Stimulated activated naive CD8-positive, alpha-beta T cell treated with anti-CD3 and anti-CD28 coated beads, Interleukin-15, Interleukin-2, amounts not matched to agents 100 ng/mL and 50 ng/mL, for 24 hours (primary cell): ENCODE measurements at regions not wholly inside any gene's neighbourhood (a gene's known extent, or its start where the extent isn't known, plus 50 kb on each side); places are given as distances from the start of the nearest gene placed in this dataset.
"Not testable (repeated sequence)": the region's sequence is repeated elsewhere in the genome, so short reads cannot be mapped to it uniquely, and the experiment has no call there.

Experiments used
- H3K27ac Mint-ChIP-seq: one replicate; pipeline ENCODE4 v1.8.0; 2021; ENCODE audit warnings: mild to moderate bottlenecking, mixed read lengths
- H3K27me3 Mint-ChIP-seq: one replicate; pipeline ENCODE4 v1.8.0; 2021; ENCODE audit warnings: mixed read lengths
- H3K36me3 Mint-ChIP-seq: one replicate; pipeline ENCODE4 v1.8.0; 2021; ENCODE audit warnings: low read depth, mixed read lengths
- H3K4me1 Mint-ChIP-seq: one replicate; pipeline ENCODE4 v1.8.0; 2021; ENCODE audit warnings: low read depth, mixed read lengths
- H3K4me3 Mint-ChIP-seq: one replicate; pipeline ENCODE4 v1.8.0; 2021; ENCODE audit warnings: mild to moderate bottlenecking, mixed read lengths
- H3K9me3 Mint-ChIP-seq: one replicate; pipeline ENCODE4 v1.8.0; 2021; ENCODE audit warnings: mixed read lengths

DNA sequence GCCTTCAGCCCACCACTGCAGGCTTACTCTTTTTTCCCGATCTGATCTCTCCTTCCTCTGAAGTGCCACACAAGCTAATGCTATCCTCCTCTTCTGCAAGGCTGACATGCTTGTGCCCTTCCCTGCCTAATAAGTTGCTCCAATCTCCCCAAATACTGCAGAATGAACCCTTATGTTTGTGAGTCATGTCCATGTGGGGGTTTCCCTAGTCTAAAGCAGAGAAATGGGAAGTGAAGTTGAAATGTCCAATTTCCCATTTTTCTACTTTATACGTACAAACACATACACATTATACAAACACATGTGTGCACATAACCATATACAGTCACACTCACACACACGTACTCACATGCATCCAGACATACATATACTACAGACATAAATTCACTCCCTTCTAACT lies 288.1 kb upstream of the CELF4 start:
- no peaks in the 10 kb centered on the region for H3K36me3 Mint-ChIP-seq
- no peak overlapping the region for H3K4me3 Mint-ChIP-seq
- no peak overlapping the region for H3K27ac Mint-ChIP-seq
- H3K27me3 Mint-ChIP-seq, result no peaks in the 10 kb centered on the region
- H3K4me1 Mint-ChIP-seq, result no peaks in the 10 kb centered on the region
- H3K9me3 Mint-ChIP-seq, result peaks cover 13% of the 10 kb centered on the region

- Mint-ChIP-seq H3K4me1 (no peaks in the 10 kb centered on the region), H3K4me3 (no peak overlapping the region), H3K9me3 (peaks cover 13% of the 10 kb centered on the region), H3K27me3 (no peaks in the 10 kb centered on the region), H3K27ac (no peak overlapping the region), H3K36me3 (no peaks in the 10 kb centered on the region)
Measured at GRCh38 chr18:37852464-37852863, 286.9 kb upstream of the CELF4 start.

DNA sequence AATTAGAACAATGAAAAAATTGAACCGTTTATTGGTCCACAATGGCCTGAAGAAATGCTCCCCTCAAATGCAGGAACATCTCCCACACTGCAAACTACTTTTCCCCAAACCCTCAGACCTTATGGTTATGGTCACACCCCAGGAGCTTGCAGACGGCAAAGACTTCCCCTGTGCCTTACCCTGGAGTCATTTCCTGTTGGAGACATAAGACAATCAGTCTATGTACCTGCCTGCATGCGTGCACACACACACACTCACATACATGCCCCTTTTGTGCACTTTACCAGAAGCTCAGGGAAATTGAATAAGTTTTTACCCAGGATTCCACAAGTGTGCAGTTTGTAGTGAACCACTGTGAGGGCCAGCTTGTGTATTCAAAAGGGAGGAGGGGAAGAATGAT lies 281.9 kb upstream of the CELF4 start:
- Mint-ChIP-seq H3K4me3 (no peak overlapping the region), H3K36me3 (no peaks in the 10 kb centered on the region), H3K9me3 (peaks cover 3% of the 10 kb centered on the region), H3K4me1 (no peaks in the 10 kb centered on the region), H3K27me3 (no peaks in the 10 kb centered on the region), H3K27ac (no peak overlapping the region)

DNA sequence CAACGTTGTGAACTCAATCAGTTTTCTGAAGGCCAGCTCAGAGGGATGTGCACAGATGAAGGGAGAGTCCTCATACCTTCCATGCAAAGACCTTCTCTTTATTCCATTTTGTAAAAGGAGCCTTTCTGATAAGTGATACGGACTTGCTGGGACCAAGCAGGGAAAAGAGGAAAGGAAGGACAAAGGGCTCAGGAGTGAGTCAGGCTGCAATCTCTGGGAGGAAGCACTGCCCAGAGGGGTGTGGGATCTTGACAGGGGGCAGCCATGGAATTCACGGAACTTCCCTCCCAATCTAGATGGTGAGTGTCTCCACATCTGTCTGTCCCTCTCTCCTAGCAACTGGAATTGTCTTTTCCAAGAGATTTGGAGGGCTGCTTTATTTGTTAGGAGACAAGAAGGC lies 281.4 kb upstream of the CELF4 start:
- no peaks in the 10 kb centered on the region for H3K4me1 Mint-ChIP-seq
- H3K4me3 Mint-ChIP-seq, result no peak overlapping the region
- no peaks in the 10 kb centered on the region for H3K36me3 Mint-ChIP-seq
- no peak overlapping the region for H3K27ac Mint-ChIP-seq
- peaks cover 3% of the 10 kb centered on the region for H3K9me3 Mint-ChIP-seq
- H3K27me3 Mint-ChIP-seq, result no peaks in the 10 kb centered on the region

DNA sequence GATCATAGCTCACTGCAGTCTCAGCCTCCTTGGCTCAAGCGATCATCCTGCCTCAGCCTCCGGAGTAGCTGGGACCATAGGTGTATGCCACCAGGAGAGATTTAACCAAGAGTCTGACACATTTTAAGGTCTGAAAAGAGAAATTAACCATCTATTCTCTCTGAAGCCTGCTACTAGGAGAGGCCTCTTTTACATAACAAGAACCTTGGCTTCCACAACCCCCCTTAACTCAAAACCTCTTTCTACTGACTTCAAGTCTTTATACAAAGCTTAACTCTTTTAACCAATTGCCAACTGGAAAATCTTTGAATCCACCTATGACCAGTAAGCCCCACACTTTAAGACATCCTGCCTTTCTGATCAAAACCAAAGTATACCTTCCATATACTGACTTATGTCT lies 279.9 kb upstream of the CELF4 start:
- Mint-ChIP-seq H3K4me1 (no peaks in the 10 kb centered on the region), H3K9me3 (peaks cover 3% of the 10 kb centered on the region), H3K27ac (no peak overlapping the region), H3K27me3 (no peaks in the 10 kb centered on the region), H3K4me3 (no peak overlapping the region), H3K36me3 (no peaks in the 10 kb centered on the region)

- Mint-ChIP-seq H3K9me3 (peaks cover 3% of the 10 kb centered on the region), H3K36me3 (no peaks in the 10 kb centered on the region), H3K4me1 (no peaks in the 10 kb centered on the region), H3K27ac (no peak overlapping the region), H3K27me3 (no peaks in the 10 kb centered on the region), H3K4me3 (no peak overlapping the region)
Measured at GRCh38 chr18:37844209-37844970, 278.8 kb upstream of the CELF4 start.

DNA sequence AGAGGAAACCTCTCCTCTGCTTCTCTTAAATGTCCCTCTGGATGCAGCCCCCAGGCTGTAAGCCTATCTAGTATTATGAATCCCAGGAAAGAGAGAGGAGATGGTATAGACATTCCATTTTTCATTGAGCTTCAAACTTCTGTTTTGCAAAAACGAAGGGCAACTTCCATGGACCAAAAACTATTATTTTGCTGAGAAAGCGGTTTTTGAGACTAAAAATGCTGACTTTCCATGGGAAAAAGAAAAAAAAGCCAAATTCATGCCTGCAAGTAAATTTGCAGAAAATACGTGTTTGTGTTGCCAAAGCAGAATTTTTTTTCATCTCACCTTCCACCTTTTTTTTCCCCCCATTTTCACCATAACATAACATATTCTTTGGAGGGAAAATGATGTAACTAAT lies 272.5 kb upstream of the CELF4 start:
- no peaks in the 10 kb centered on the region for H3K4me1 Mint-ChIP-seq

DNA sequence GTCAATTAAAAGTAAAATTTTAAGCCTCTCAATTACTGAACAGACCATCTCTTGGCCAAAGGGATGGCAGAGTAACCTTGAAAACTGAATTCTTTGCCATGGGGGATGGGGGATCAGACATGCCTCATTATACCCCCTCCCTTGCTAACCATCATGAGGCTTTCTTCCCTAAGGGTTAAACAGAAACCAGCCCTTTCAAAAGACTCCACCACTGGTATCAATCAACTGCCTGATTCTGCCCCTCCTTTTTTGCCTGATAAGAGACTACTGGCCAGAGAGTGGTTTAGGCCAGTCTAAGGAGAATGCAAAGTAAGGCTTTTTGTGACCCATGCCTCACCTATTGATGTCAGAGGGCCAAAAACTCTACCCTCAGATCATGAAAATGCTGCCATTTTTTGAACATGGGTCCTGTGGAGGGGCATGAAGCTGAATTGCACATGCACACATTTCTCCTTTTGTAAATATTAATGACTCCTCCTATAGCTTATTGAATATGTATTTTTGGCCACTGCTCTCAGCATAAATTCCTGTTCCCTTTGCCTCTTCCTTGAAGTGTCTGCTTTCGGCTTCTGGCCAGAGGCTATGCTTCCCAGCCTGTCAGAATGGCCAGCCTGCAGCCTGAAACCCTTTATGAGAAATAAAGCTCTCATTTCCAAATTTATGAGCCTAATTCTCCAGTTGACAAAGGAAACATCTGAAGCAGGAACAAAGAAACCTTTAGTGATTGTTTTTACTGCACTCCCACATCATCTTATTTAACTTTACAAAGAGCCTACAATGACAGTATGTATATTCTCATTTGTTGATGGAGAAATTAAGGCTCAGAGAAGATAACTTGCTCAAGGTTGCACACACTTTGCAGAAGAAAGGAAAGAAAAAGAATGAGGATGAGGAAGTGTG lies 270.7 kb upstream of the CELF4 start:
- no peaks in the 10 kb centered on the region for H3K27me3 Mint-ChIP-seq
- no peaks in the 10 kb centered on the region for H3K36me3 Mint-ChIP-seq
- no peak overlapping the region for H3K27ac Mint-ChIP-seq
- peaks cover 3% of the 10 kb centered on the region for H3K9me3 Mint-ChIP-seq
- H3K4me3 Mint-ChIP-seq, result no peak overlapping the region
- no peaks in the 10 kb centered on the region for H3K4me1 Mint-ChIP-seq

More for the DNA sequence above, 272.5 kb upstream of the CELF4 start:
- Mint-ChIP-seq H3K36me3 (no peaks in the 10 kb centered on the region), H3K27ac (no peak overlapping the region), H3K4me3 (no peak overlapping the region), H3K9me3 (peaks cover 3% of the 10 kb centered on the region), H3K27me3 (no peaks in the 10 kb centered on the region)

DNA sequence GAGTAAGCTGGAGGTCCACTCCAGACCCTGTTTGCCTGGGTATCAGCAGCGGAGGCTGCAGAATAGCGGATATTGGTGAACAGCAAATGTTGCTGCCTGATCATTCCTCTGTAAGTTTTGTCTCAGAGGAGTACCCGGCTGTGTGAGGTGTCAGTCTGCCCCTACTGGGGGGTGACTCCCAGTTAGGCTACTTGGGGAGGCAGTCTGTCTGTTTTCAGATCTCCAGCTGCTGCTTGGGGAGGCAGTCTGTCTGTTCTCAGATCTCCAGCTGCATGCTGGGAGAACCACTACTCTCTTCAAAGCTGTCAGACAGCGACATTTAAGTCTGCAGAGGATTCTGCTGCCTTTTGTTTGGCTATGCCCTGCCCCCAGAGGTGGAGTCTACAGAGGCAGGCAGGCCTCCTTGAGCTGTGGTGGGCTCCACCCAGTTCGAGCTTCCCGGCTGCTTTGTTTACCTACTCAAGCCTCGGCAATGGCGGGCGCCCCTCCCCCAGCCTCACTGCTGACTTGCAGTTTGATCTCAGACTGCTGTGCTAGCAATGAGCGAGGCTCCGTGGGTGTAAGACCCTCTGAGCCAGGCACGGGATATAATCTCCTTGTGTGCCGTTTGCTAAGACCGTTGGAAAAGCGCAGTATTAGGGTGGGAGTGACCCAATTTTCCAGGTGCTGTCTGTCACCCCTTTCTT lies 266.6 kb upstream of the CELF4 start:
- H3K36me3 Mint-ChIP-seq, H3K4me3 Mint-ChIP-seq, H3K27ac Mint-ChIP-seq, H3K4me1 Mint-ChIP-seq, H3K27me3 Mint-ChIP-seq, H3K9me3 Mint-ChIP-seq: not testable (repeated sequence)

DNA sequence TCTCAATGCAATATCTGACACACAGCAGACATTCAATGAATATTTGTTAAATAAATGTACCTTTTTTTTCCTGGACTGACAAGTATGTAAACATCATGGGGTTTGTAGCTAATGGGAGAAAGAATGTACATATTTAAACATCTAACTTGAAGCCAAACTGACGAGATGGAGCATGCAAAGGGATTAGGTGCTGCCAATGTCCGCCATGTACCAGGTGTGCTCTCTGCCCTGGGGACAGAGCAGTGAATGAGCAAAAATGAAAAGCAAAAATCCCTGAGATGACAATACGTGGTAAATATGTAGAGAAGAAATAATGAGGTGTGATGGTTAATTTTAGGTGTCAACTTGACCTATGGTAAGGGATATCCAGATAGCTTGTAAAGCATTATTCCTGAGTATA lies 247.4 kb upstream of the CELF4 start:
- H3K4me3 Mint-ChIP-seq, result no peak overlapping the region
- no peaks in the 10 kb centered on the region for H3K36me3 Mint-ChIP-seq
- H3K4me1 Mint-ChIP-seq, result no peaks in the 10 kb centered on the region
- no peak overlapping the region for H3K27ac Mint-ChIP-seq
- no peaks in the 10 kb centered on the region for H3K27me3 Mint-ChIP-seq
- peaks cover 22% of the 10 kb centered on the region for H3K9me3 Mint-ChIP-seq

GRCh38 chr18:37805773-37806404 lies 240.3 kb upstream of the CELF4 start:
- no peaks in the 10 kb centered on the region for H3K4me1 Mint-ChIP-seq
- no peak overlapping the region for H3K27ac Mint-ChIP-seq
- H3K4me3 Mint-ChIP-seq, result no peak overlapping the region
- no peaks in the 10 kb centered on the region for H3K27me3 Mint-ChIP-seq
- H3K36me3 Mint-ChIP-seq, result no peaks in the 10 kb centered on the region
- peaks cover 21% of the 10 kb centered on the region for H3K9me3 Mint-ChIP-seq

GRCh38 chr18:37796823-37797349 lies 231.3 kb upstream of the CELF4 start:
- no peak overlapping the region for H3K4me3 Mint-ChIP-seq
- no peak overlapping the region for H3K27ac Mint-ChIP-seq
- H3K36me3 Mint-ChIP-seq, result no peaks in the 10 kb centered on the region

DNA sequence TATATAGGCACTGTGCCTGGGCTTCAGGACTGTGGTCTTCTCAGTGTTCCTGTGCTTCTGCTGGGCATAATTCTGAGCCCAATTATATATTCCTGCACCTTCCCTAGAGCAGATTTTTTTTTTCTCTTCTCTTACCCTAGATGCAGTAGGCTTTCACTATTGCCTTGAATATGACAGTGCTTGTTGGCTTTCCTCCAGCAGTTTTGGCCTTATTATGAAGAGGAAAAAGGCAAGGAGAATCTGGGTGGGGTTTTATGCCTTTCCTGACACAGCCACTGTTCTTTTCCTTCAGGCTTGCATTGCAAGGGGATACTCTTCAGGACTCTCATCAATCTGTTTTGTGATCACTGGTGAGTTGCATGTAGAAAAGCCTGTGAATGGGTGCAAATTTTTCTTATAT lies 221.9 kb upstream of the CELF4 start:
- Mint-ChIP-seq H3K36me3 (no peaks in the 10 kb centered on the region), H3K27me3 (no peaks in the 10 kb centered on the region), H3K27ac (no peak overlapping the region), H3K4me3 (no peak overlapping the region), H3K4me1 (no peaks in the 10 kb centered on the region), H3K9me3 (no peaks in the 10 kb centered on the region)

More at GRCh38 chr18:37796823-37797349, 231.3 kb upstream of the CELF4 start:
- Mint-ChIP-seq H3K4me1 (no peaks in the 10 kb centered on the region), H3K9me3 (peaks cover 5% of the 10 kb centered on the region), H3K27me3 (no peaks in the 10 kb centered on the region)

- H3K27ac Mint-ChIP-seq, result no peak overlapping the region
- H3K9me3 Mint-ChIP-seq, result no peaks in the 10 kb centered on the region
- H3K36me3 Mint-ChIP-seq, result no peaks in the 10 kb centered on the region
- H3K4me3 Mint-ChIP-seq, result no peak overlapping the region
- no peaks in the 10 kb centered on the region for H3K4me1 Mint-ChIP-seq
- H3K27me3 Mint-ChIP-seq, result no peaks in the 10 kb centered on the region
Measured at GRCh38 chr18:37783771-37784170, 218.2 kb upstream of the CELF4 start.
